ENCODE measurements at regions not wholly inside any gene's neighbourhood (a gene's known extent, or its start where the extent isn't known, plus 50 kb on each side); places are given as distances from the start of the nearest gene placed in this dataset.

DNA sequence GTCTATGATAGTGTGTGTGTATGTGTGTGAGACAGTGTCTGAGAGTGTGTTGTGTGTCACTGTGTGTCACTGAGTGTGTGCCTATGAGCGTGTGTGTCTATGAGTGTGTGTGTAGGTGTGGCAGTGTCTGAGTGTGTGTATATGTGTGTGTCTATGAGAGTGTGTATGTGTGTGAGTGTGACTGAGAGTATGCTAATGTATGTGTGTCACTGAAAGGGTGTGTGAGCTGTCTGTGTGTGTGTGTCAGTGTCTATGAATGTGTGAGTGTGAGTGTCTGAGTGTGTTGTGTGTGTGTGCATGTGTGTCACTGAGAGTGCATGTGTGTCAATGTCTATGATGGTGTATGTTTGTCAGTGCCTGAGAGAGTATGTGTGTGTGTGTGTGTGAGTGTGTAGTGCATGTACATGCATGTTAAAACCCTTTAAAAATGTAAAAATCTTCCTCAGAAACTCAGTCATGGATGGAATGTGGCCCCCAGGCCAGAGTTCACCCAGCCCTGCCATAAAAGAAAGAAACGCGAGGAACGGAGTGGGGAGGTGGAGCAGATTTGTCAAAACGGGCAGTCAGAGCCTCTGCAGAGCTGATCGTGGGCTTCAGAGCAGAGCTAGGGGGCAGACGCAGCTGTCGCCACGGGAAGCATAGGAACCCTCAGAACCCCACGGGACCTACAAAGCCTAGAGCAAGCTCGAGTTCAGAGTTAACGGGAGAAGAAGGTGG, 218.8 kb downstream of the CTTN start:
- TF ChIP-seq, protein P1, sequence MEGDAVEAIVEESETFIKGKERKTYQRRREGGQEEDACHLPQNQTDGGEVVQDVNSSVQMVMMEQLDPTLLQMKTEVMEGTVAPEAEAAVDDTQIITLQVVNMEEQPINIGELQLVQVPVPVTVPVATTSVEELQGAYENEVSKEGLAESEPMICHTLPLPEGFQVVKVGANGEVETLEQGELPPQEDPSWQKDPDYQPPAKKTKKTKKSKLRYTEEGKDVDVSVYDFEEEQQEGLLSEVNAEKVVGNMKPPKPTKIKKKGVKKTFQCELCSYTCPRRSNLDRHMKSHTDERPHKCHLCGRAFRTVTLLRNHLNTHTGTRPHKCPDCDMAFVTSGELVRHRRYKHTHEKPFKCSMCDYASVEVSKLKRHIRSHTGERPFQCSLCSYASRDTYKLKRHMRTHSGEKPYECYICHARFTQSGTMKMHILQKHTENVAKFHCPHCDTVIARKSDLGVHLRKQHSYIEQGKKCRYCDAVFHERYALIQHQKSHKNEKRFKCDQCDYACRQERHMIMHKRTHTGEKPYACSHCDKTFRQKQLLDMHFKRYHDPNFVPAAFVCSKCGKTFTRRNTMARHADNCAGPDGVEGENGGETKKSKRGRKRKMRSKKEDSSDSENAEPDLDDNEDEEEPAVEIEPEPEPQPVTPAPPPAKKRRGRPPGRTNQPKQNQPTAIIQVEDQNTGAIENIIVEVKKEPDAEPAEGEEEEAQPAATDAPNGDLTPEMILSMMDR (conservative IDR thresholded peaks at IDR 0.05 in 1 of 2, IDR thresholded peaks at IDR 0.05 in 1 of 2; ENCODE audit: low read depth in 1 of 2, low read length in 2 of 2), result no peak
- no peak for TF ChIP-seq EZH2 (IDR thresholded peaks at IDR 0.05; ENCODE audit: low read length, missing control alignments)
